ENCODE measurements at regions not wholly inside any gene's neighbourhood (a gene's known extent, or its start where the extent isn't known, plus 50 kb on each side); places are given as distances from the start of the nearest gene placed in this dataset.

DNA sequence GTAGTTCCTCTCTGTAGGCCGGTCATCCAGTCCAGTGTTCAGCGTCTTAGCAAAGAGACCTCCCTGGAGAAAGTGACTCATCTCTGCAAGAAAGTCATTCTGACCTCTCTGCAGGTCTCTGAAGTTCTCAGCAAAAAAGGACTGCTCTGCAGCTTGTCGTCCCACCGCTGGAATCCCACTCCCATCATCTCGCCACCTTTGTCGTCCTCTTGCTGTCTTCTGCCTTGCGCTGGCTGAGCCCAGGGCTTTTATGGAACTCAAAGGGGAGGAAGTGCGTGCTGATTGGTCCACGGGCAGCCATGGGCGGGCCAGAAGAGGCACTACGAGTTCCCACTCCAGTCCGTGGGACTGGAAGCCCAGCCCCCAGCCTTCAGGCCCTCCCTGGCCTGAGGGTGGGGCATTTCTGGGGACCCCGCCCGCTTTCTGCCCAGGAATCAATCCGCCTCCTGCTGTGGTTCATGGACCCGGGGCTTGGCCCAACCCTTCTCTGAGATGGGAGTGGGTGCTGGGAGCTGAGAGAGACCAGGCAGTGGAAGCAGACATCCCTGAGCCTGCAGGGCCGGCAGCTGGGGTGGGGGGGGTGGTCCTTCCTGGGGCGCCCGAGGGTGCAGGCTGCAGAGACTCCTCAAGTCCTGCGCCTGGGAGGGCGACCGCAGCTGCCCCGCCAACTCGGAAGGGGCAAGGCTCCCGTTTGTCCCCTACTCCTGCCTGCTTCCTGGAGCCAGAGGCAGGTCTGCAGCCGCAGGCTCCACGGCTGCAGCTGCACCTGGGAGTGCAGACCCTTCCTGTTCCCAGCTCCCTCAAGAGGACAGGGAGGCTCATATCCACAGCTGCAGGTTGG is 660.7 kb upstream of the RAB6C start:
- DNase-seq (ENCODE audit: low read depth), result no peak
- TF ChIP-seq, protein P1, sequence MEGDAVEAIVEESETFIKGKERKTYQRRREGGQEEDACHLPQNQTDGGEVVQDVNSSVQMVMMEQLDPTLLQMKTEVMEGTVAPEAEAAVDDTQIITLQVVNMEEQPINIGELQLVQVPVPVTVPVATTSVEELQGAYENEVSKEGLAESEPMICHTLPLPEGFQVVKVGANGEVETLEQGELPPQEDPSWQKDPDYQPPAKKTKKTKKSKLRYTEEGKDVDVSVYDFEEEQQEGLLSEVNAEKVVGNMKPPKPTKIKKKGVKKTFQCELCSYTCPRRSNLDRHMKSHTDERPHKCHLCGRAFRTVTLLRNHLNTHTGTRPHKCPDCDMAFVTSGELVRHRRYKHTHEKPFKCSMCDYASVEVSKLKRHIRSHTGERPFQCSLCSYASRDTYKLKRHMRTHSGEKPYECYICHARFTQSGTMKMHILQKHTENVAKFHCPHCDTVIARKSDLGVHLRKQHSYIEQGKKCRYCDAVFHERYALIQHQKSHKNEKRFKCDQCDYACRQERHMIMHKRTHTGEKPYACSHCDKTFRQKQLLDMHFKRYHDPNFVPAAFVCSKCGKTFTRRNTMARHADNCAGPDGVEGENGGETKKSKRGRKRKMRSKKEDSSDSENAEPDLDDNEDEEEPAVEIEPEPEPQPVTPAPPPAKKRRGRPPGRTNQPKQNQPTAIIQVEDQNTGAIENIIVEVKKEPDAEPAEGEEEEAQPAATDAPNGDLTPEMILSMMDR (conservative IDR thresholded peaks at IDR 0.05; ENCODE audit: low read depth, low read length), result no peak
- H3K4me3 ChIP-seq (ENCODE audit: low read depth, low read length), result no peak overlapping the region

DNA sequence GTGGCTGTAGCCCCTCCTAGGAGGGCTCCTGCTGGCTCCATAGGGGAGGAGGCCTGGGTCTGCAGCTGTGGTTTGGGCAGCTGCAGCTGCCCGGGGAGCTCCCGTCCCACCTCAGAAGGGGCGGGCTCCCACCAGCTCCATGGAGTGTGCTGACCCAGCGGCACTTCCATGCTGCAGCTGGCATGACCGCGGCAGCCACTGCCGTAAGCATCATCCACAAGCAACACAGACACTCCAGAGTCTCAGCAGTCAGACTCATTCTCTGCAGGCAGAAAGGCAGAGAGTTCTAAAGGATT is 660.1 kb upstream of the RAB6C start:
- TF ChIP-seq, protein P1 (conservative IDR thresholded peaks at IDR 0.05; ENCODE audit: low read depth, low read length), result no peak
- H3K4me3 ChIP-seq (ENCODE audit: low read depth, low read length), result no peak overlapping the region
- DNase-seq (ENCODE audit: low read depth), result no peak

DNA sequence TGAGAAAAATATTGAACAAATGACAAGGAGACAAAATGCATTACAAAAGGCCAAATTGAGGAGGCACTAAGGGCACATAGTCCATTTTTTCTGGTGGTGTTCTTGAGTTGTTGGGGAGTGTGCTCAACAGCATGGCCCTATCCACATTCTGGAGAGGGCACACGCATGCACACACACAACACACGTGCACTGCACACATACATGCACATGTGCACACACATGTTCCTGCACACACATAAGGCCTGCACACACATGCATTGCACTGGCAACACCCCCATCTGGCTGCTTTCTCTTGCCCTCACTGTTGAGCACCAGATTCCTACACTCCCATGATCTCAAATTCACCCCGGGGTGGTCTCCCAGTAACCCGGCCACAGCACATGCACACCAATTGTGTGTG is 659.2 kb upstream of the RAB6C start:
- DNase-seq (ENCODE audit: low read depth), result no peak
- TF ChIP-seq, protein P1 (conservative IDR thresholded peaks at IDR 0.05; ENCODE audit: low read depth, low read length), result no peak

DNA sequence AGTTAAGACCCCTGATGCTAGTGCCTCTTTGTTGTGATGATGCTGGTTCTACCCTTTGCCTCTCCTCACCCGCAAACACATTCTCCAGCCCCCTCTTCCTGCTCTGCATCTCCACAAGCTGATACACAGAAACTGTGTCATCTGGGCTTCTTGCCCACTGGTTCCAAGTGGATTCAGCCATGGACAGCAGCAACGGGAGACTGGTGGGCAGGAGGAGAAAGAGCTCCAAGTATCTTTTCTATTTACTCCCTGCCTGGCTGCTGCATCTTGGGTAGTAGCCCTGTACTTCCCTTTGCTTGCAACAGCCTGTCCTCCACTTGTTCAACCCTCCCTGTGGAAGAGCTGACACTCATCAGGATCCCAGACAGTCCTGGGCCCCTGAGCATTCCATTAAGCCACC is 655.1 kb upstream of the RAB6C start:
- DNase-seq (ENCODE audit: low read depth), result no peak
- TF ChIP-seq, protein P1 (conservative IDR thresholded peaks at IDR 0.05; ENCODE audit: low read depth, low read length), result no peak
- no peak overlapping the region for H3K4me3 ChIP-seq (ENCODE audit: low read depth, low read length)

More for the DNA sequence above, 659.2 kb upstream of the RAB6C start:
- H3K4me3 ChIP-seq (ENCODE audit: low read depth, low read length), result no peak overlapping the region

- no peak overlapping the region for H3K4me3 ChIP-seq (ENCODE audit: low read depth, low read length)
- TF ChIP-seq, protein P1 (conservative IDR thresholded peaks at IDR 0.05; ENCODE audit: low read depth, low read length), result no peak
- no peak for DNase-seq (ENCODE audit: low read depth)
Measured at GRCh38 chr2:129325151-129325550, 654.3 kb upstream of the RAB6C start.

GRCh38 chr2:129329574-129329973 is 649.9 kb upstream of the RAB6C start:
- no peak overlapping the region for H3K4me3 ChIP-seq (ENCODE audit: low read depth, low read length)
- TF ChIP-seq, protein P1 (conservative IDR thresholded peaks at IDR 0.05; ENCODE audit: low read depth, low read length), result no peak
- no peak for DNase-seq (ENCODE audit: low read depth)

- no peak overlapping the region for H3K4me3 ChIP-seq (ENCODE audit: low read depth, low read length)
- TF ChIP-seq, protein P1 (conservative IDR thresholded peaks at IDR 0.05; ENCODE audit: low read depth, low read length), result no peak
- no peak for DNase-seq (ENCODE audit: low read depth)
Measured at GRCh38 chr2:129330504-129330903, 649.0 kb upstream of the RAB6C start.

Measured in choroid plexus epithelial cell (primary cell).